Urothelium cell line (cell line): ENCODE measurements at regions not wholly inside any gene's neighbourhood (a gene's known extent, or its start where the extent isn't known, plus 50 kb on each side); places are given as distances from the start of the nearest gene placed in this dataset.
"Not testable (repeated sequence)": the region's sequence is repeated elsewhere in the genome, so short reads cannot be mapped to it uniquely, and the experiment has no call there.

Experiments used
- DNase-seq: peaks from one replicate; pipeline ENCODE4 v3.0.0; 2011; ENCODE audit warnings: low spot score, mixed read lengths
- FAIRE-seq: peaks from 2 replicates; lab custom pipeline; 2011; peaks lifted over from hg19 to GRCh38; lab: Jason Lieb, UNC

- not testable (repeated sequence) for DNase-seq, FAIRE-seq
These were observed 75.1 kb downstream of the LYZL1 start for GRCh38 chr10:29363930-29364329.

- not testable (repeated sequence) for FAIRE-seq, DNase-seq
These were observed 77.3 kb downstream of the LYZL1 start for GRCh38 chr10:29366206-29366605.

GRCh38 chr10:29369419-29369818 lies 80.5 kb downstream of the LYZL1 start:
- FAIRE-seq = peak; percentile 78
- DNase-seq = no peak

GRCh38 chr10:29370097-29371092 lies 81.5 kb downstream of the LYZL1 start:
- FAIRE-seq (peak; percentile 58), DNase-seq (no peak)

GRCh38 chr10:29372920-29373319 lies 84.0 kb downstream of the LYZL1 start:
- no peak for FAIRE-seq
- no peak for DNase-seq

GRCh38 chr10:29374162-29374561 lies 85.3 kb downstream of the LYZL1 start:
- FAIRE-seq = no peak
- no peak for DNase-seq

- DNase-seq = no peak
- no peak for FAIRE-seq
These were observed 87.0 kb downstream of the LYZL1 start for GRCh38 chr10:29375888-29376287.

- DNase-seq (peak; percentile 64), FAIRE-seq (peak; percentile 84)
These were observed 88.6 kb downstream of the LYZL1 start for GRCh38 chr10:29377333-29377961.

- no peak for DNase-seq
- no peak for FAIRE-seq
These were observed 89.2 kb downstream of the LYZL1 start for GRCh38 chr10:29378106-29378505.

- FAIRE-seq (no peak), DNase-seq (no peak)
These were observed 90.3 kb downstream of the LYZL1 start for GRCh38 chr10:29379208-29379607.

- FAIRE-seq = peak; percentile 53
- DNase-seq = not testable (repeated sequence)
These were observed 91.1 kb downstream of the LYZL1 start for GRCh38 chr10:29379777-29380598.

- FAIRE-seq, DNase-seq: not testable (repeated sequence)
These were observed 92.0 kb downstream of the LYZL1 start for GRCh38 chr10:29380599-29381511.

GRCh38 chr10:29386342-29386999 lies 97.6 kb downstream of the LYZL1 start:
- no peak for FAIRE-seq
- peak; percentile 60 for DNase-seq

- DNase-seq (no peak), FAIRE-seq (no peak)
These were observed 98.4 kb downstream of the LYZL1 start for GRCh38 chr10:29387269-29387668.

GRCh38 chr10:29388112-29388511 lies 99.2 kb downstream of the LYZL1 start:
- not testable (repeated sequence) for DNase-seq, FAIRE-seq

- FAIRE-seq = no peak
These were observed 100.6 kb downstream of the LYZL1 start for GRCh38 chr10:29389493-29389892.

GRCh38 chr10:29389935-29390334 lies 101.1 kb downstream of the LYZL1 start:
- FAIRE-seq (peak; percentile 55), DNase-seq (no peak)

More at GRCh38 chr10:29389493-29389892, 100.6 kb downstream of the LYZL1 start:
- no peak for DNase-seq

- peak; percentile 58 for DNase-seq
- FAIRE-seq = peak; percentile 50
These were observed 103.6 kb downstream of the LYZL1 start for GRCh38 chr10:29392376-29393021.
